Cardiac fibroblast (primary cell): ENCODE measurements at regions not wholly inside any gene's neighbourhood (a gene's known extent, or its start where the extent isn't known, plus 50 kb on each side); places are given as distances from the start of the nearest gene placed in this dataset.

Source experiments
- DNase-seq, 2 donors: peaks; one replicate each; pipeline versions ENCODE4 v3.0.0 to v3.0.0-alpha.2; 2010; ENCODE audit warnings: low read depth in 2 of 2
- H3K4me3 ChIP-seq, 2 donors: replicated peaks in 1 of 2; 1 replicate in 1 of 2; 2 replicates in 1 of 2; pipeline ENCODE4 v1.5.1; 2011; ENCODE audit warnings: low read depth in 2 of 2, low read length in 2 of 2, mild to moderate bottlenecking in 2 of 2, moderate library complexity in 1 of 2
- CTCF ChIP-seq: IDR thresholded peaks from one replicate; pipeline ENCODE4 v1.5.1; 2011; ENCODE audit warnings: low read depth, mild to moderate bottlenecking, low read length, inconsistent platforms

GRCh38 chr2:150644298-150645067, 157.0 kb upstream of the RND3 start:
- DNase-seq, result peak; percentile 65 to 95
- H3K4me3 ChIP-seq, result no peak overlapping the region
- TF ChIP-seq CTCF, result no peak

GRCh38 chr2:150643114-150643725, 155.8 kb upstream of the RND3 start:
- no peak overlapping the region for H3K4me3 ChIP-seq
- TF ChIP-seq CTCF, result no peak
- DNase-seq, result peak; percentile 50 to 64

GRCh38 chr2:150640039-150640438, 152.6 kb upstream of the RND3 start:
- peak in 1 of 2 donors; percentile 75 for DNase-seq
- TF ChIP-seq CTCF, result no peak
- H3K4me3 ChIP-seq, result no peak overlapping the region

GRCh38 chr2:150639383-150639782, 151.9 kb upstream of the RND3 start:
- TF ChIP-seq CTCF, result no peak

GRCh38 chr2:150631236-150631821, 143.9 kb upstream of the RND3 start:
- no peak overlapping the region for H3K4me3 ChIP-seq
- no peak for DNase-seq
- TF ChIP-seq CTCF, result no peak

More at GRCh38 chr2:150639383-150639782, 151.9 kb upstream of the RND3 start:
- no peak overlapping the region for H3K4me3 ChIP-seq
- DNase-seq, result no peak

- peak; percentile 69 to 87 for DNase-seq
- TF ChIP-seq CTCF, result no peak
Observed at GRCh38 chr2:150630587-150631235, 143.2 kb upstream of the RND3 start.

More at GRCh38 chr2:150630587-150631235, 143.2 kb upstream of the RND3 start:
- no peak overlapping the region for H3K4me3 ChIP-seq
